SK-N-SH (cell line): ENCODE measurements at regions not wholly inside any gene's neighbourhood (a gene's known extent, or its start where the extent isn't known, plus 50 kb on each side); places are given as distances from the start of the nearest gene placed in this dataset.

Source experiments
- CTCF ChIA-PET: fragments of 300-600, 350-600 bp; formaldehyde crosslinking; extraction: SDS; loops from one replicate; lab custom pipeline; 2021; lab: Yijun Ruan, JAX
- POLR2A ChIA-PET: fragments of 350-600 bp; sonication (Branson Sonifier 250); formaldehyde crosslinking; extraction: SDS; loops from one replicate; lab custom pipeline; 2020; ENCODE audit warnings: antibody characterized with exemption, inconsistent platforms; lab: Yijun Ruan, JAX
- DNase-seq: peaks from one replicate; pipeline ENCODE4 v3.0.0; 2012
- H2AFZ ChIP-seq: fragments of 200-600 bp; sonication (generic); 2 replicates; pipeline ENCODE4 v1.8.1; 2016; ENCODE audit warnings: antibody characterized with exemption, mild to moderate bottlenecking, low read depth
- H3F3A ChIP-seq: fragments of 200-600 bp; sonication (generic); replicated peaks from 2 replicates; pipeline ENCODE3; 2016; ENCODE audit warnings: antibody characterized with exemption, mild to moderate bottlenecking; ENCODE audit not compliant: insufficient read depth
- H3K27ac ChIP-seq, 2 experiments: fragments of 200-500 bp in 1 of 2; fragments of 200-600 bp in 1 of 2; sonication (Bioruptor generic) in 1 of 2; sonication (generic), shearing (Covaris generic) in 1 of 2; 2 replicates each; pipeline versions ENCODE4 v1.5.1 to v1.6.1; 2014 to 2016; ENCODE audit warnings: low read depth in 2 of 2, inconsistent platforms in 1 of 2, low read length in 1 of 2, mild to moderate bottlenecking in 1 of 2, mixed read lengths in 1 of 2
- H3K27me3 ChIP-seq: fragments of 200-600 bp; sonication (generic), shearing (Covaris generic); 2 replicates; pipeline ENCODE4 v1.6.1; 2016; ENCODE audit warnings: mixed run types; ENCODE audit not compliant: insufficient read depth
- H3K36me3 ChIP-seq, 2 experiments: fragments of 200-500 bp in 1 of 2; fragments of 200-600 bp in 1 of 2; sonication (Bioruptor generic) in 1 of 2; sonication (generic) in 1 of 2; replicated peaks in 1 of 2; 2 replicates each; pipeline versions ENCODE3 to v1.5.1; 2014 to 2016; ENCODE audit warnings: low read length in 1 of 2, mild to moderate bottlenecking in 1 of 2; ENCODE audit not compliant: insufficient read depth in 2 of 2, control insufficient read depth in 1 of 2
- H3K4me1 ChIP-seq, 2 experiments: fragments of 200-500 bp in 1 of 2; fragments of 200-600 bp in 1 of 2; sonication (Bioruptor generic) in 1 of 2; sonication (generic), shearing (Covaris generic) in 1 of 2; 2 replicates each; pipeline versions ENCODE4 v1.5.1 to v1.6.1; 2014 to 2016; ENCODE audit warnings: low read depth in 1 of 2, low read length in 1 of 2, mixed run types in 1 of 2; ENCODE audit not compliant: insufficient read depth in 2 of 2, control insufficient read depth in 1 of 2
- H3K4me2 ChIP-seq: fragments of 200-600 bp; sonication (generic), shearing (Covaris generic); 2 replicates; pipeline ENCODE4 v1.6.1; 2017; ENCODE audit warnings: mixed run types
- H3K4me3 ChIP-seq, 2 experiments: fragments of 200-500 bp in 1 of 2; fragments of 200-600 bp in 1 of 2; sonication (Bioruptor generic) in 1 of 2; sonication (generic), shearing (Covaris generic) in 1 of 2; 2 replicates each; pipeline versions ENCODE4 v1.5.1 to v1.8.1; 2014 to 2016; ENCODE audit warnings: low read depth in 2 of 2, inconsistent platforms in 1 of 2, low read length in 1 of 2, mild to moderate bottlenecking in 1 of 2, mixed read lengths in 1 of 2, moderate library complexity in 1 of 2
- H3K79me2 ChIP-seq: fragments of 200-600 bp; sonication (generic); 2 replicates; pipeline ENCODE4 v1.8.1; 2017; ENCODE audit warnings: mild to moderate bottlenecking; ENCODE audit not compliant: insufficient read depth
- H3K9ac ChIP-seq: fragments of 200-600 bp; sonication (generic); 2 replicates; pipeline ENCODE4 v1.6.1; 2017; ENCODE audit warnings: mixed run types
- H3K9me2 ChIP-seq: fragments of 200-600 bp; sonication (generic); 2 replicates; pipeline ENCODE4 v1.6.1; 2017; ENCODE audit warnings: mixed run types
- H3K9me3 ChIP-seq: fragments of 200-600 bp; sonication (generic); 2 replicates; pipeline ENCODE4 v1.6.1; 2017; ENCODE audit warnings: mixed run types, mild to moderate bottlenecking, moderate library complexity
- H4K20me1 ChIP-seq: fragments of 200-600 bp; sonication (generic); 2 replicates; pipeline ENCODE4 v1.6.1; 2017; ENCODE audit warnings: mild to moderate bottlenecking, mixed run types; ENCODE audit not compliant: insufficient read depth
- CTCF ChIP-seq: fragments of 200-600 bp; sonication (generic); IDR thresholded peaks from 2 replicates; pipeline ENCODE4 v1.6.1; 2017; ENCODE audit warnings: antibody characterized with exemption, mild to moderate bottlenecking, moderate library complexity
- ELF1 ChIP-seq: IDR thresholded peaks from 2 replicates; pipeline ENCODE4 v1.4.0; 2012
- EP300 ChIP-seq, 2 experiments: IDR thresholded peaks; 2 replicates each; pipeline versions ENCODE4 v1.4.0 to v1.6.1; 2012; ENCODE audit warnings: borderline replicate concordance in 1 of 2, low read depth in 1 of 2, low read length in 1 of 2
- FOSL2 ChIP-seq: IDR thresholded peaks from 2 replicates; pipeline ENCODE4 v1.4.0; 2012; ENCODE audit warnings: low read depth, mild to moderate bottlenecking, moderate library complexity, borderline replicate concordance
- GABPA ChIP-seq: IDR thresholded peaks from 2 replicates; pipeline ENCODE4 v1.4.0; 2012; ENCODE audit warnings: low read depth, mild to moderate bottlenecking
- GATA2 ChIP-seq: sonication (generic); formaldehyde crosslinking; IDR thresholded peaks from 2 replicates; pipeline ENCODE4 v1.5.0; 2020; ENCODE audit warnings: mild to moderate bottlenecking, missing genetic modification reagents
- MXI1 ChIP-seq: IDR thresholded peaks from 2 replicates; pipeline ENCODE4 v1.6.1; 2012; ENCODE audit warnings: mild to moderate bottlenecking, low read depth, low read length, improper control_type of control experiment
- PBX3 ChIP-seq: IDR thresholded peaks from 2 replicates; pipeline ENCODE4; 2012
- RCOR1 ChIP-seq: fragments of 150-350 bp; IDR thresholded peaks from 2 replicates; pipeline ENCODE4 v1.6.1; 2017; ENCODE audit warnings: antibody characterized with exemption, low read length
- REST ChIP-seq: IDR thresholded peaks from 2 replicates; pipeline ENCODE4 v1.6.1; 2012; ENCODE audit warnings: mild to moderate bottlenecking, low read depth, low read length, moderate library complexity
- RXRA ChIP-seq: IDR thresholded peaks from 2 replicates; pipeline ENCODE4 v1.4.0; 2012; ENCODE audit warnings: low read depth, mild to moderate bottlenecking, borderline replicate concordance
- SIN3A ChIP-seq: IDR thresholded peaks from 2 replicates; pipeline ENCODE4 v1.6.1; 2012; ENCODE audit warnings: low read depth, mild to moderate bottlenecking, low read length, moderate library complexity, borderline replicate concordance
- SMC3 ChIP-seq: IDR thresholded peaks from 2 replicates; pipeline ENCODE4 v1.6.1; 2012; ENCODE audit warnings: low read depth, low read length, improper control_type of control experiment
- YY1 ChIP-seq: IDR thresholded peaks from 2 replicates; pipeline ENCODE4 v1.4.0; 2012; ENCODE audit warnings: low read depth, mild to moderate bottlenecking
- ZBTB33 ChIP-seq: IDR thresholded peaks from 2 replicates; pipeline ENCODE4 v1.4.0; 2012; ENCODE audit warnings: low read depth, borderline replicate concordance
- WGBS: methylation state at CpG from one replicate; pipeline ENCODE4 v1.1.6; 2017; ENCODE audit warnings: low lambda C conversion rate; 5-methylcytosine and 5-hydroxymethylcytosine counted together
- TF ChIP-seq, protein P1 (sequence below): fragments of 150-350 bp; IDR thresholded peaks from 2 replicates; pipeline ENCODE4 v1.6.1; 2016; ENCODE audit warnings: mild to moderate bottlenecking, low read depth, low read length

DNA sequence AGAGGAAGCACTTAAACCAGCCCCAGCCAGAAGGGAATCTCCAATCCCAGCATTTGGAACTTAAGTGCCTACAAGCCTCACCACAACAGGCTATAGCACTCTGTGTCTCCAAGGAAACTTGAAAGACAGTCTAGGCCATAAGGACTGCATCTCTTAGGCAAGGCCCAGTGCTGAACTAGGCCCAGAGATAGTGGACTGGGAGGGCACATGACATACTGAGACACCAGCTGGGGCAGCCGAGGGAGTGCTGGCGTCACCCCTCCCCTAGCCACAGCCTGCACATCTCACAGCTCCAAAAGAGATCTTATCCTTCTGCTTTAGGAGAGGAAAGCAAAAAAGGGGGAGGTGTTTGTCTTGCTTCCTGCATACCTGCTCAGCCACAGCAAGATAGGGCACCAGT lies 618.5 kb downstream of the COL12A1 start:
- ChIA-PET CTCF (no interaction called here), POLR2A (no interaction called here)
- Histone ChIP-seq H4K20me1 (no peaks in the 10 kb centered on the region), H3K4me1 (no peaks in the 10 kb centered on the region), H3K4me3 (no peak overlapping the region), H3K4me2 (no peak overlapping the region), H3K36me3 (no peaks in the 10 kb centered on the region), H3K27ac (no peak overlapping the region), H3K79me2 (no peaks in the 10 kb centered on the region), H3K9ac (no peak overlapping the region), H3K27me3 (no peaks in the 10 kb centered on the region), H3K9me2 (no peaks in the 10 kb centered on the region), H3F3A (no peaks in the 10 kb centered on the region), H2AFZ (no peak overlapping the region), H3K9me3 (no peaks in the 10 kb centered on the region)
- no peak for DNase-seq
- 0% methylated on average over 2 of the region's 2 CpGs for WGBS
- no peak for TF ChIP-seq EP300 (IDR thresholded peaks at IDR 0.05; ENCODE audit: borderline replicate concordance in 1 of 2, low read depth in 1 of 2, low read length in 1 of 2)
- no peak for TF ChIP-seq RCOR1
- no peak for TF ChIP-seq CTCF
- TF ChIP-seq RXRA, result no peak
- TF ChIP-seq GATA2 (CRISPR knock-in tag), result no peak
- no peak for TF ChIP-seq MXI1
- no peak for TF ChIP-seq ZBTB33
- TF ChIP-seq SIN3A, result no peak
- TF ChIP-seq ELF1, result no peak
- no peak for TF ChIP-seq FOSL2
- TF ChIP-seq SMC3, result no peak

DNA sequence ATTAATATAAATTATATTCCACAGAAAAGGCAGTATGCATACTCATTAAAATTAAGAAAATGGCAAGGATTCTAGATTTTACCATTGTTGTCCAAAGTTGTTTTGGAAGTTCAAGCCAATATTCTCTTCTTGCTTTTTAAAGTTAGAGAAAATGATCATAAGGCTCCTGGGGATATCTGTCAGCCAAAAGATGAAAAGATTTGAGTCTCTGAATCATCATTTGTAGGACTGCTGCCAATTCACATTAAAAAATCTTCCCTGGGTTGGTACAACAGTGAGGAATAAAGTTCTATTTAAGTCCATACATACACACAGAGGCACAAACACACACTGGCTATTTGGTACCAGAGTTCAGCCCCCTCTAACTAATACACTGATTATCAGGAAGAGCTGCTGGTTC lies 620.1 kb downstream of the COL12A1 start:
- no peaks in the 10 kb centered on the region for H3K79me2 ChIP-seq
- no peaks in the 10 kb centered on the region for H3K36me3 ChIP-seq
- no peaks in the 10 kb centered on the region for H3K4me1 ChIP-seq
- H3K9me2 ChIP-seq, result no peaks in the 10 kb centered on the region
- no peaks in the 10 kb centered on the region for H3K9me3 ChIP-seq
- no peaks in the 10 kb centered on the region for H4K20me1 ChIP-seq
- no peak overlapping the region for H3K4me3 ChIP-seq
- CTCF ChIA-PET, result no interaction called here
- H3K27me3 ChIP-seq, result no peaks in the 10 kb centered on the region
- POLR2A ChIA-PET, result no interaction called here
- no peak for DNase-seq
- H3K27ac ChIP-seq, result no peak overlapping the region
- H2AFZ ChIP-seq, result no peak overlapping the region
- no peak overlapping the region for H3K4me2 ChIP-seq
- H3F3A ChIP-seq, result no peaks in the 10 kb centered on the region
- H3K9ac ChIP-seq, result no peak overlapping the region
- TF ChIP-seq PBX3, result no peak
- TF ChIP-seq CTCF, result no peak
- no peak for TF ChIP-seq REST
- TF ChIP-seq, protein P1, sequence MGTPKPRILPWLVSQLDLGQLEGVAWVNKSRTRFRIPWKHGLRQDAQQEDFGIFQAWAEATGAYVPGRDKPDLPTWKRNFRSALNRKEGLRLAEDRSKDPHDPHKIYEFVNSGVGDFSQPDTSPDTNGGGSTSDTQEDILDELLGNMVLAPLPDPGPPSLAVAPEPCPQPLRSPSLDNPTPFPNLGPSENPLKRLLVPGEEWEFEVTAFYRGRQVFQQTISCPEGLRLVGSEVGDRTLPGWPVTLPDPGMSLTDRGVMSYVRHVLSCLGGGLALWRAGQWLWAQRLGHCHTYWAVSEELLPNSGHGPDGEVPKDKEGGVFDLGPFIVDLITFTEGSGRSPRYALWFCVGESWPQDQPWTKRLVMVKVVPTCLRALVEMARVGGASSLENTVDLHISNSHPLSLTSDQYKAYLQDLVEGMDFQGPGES, result no peak
- TF ChIP-seq YY1, result no peak
- no peak for TF ChIP-seq RCOR1
- no peak for TF ChIP-seq SIN3A
- no peak for TF ChIP-seq GABPA
